Lower leg skin (tissue), 4 donors: ENCODE measurements at regions not wholly inside any gene's neighbourhood (a gene's known extent, or its start where the extent isn't known, plus 50 kb on each side); places are given as distances from the start of the nearest gene placed in this dataset.

ENCODE experiments used
- DNase-seq, 2 donors: peaks; one replicate each; pipeline ENCODE4 v3.0.0-alpha.2; 2019; ENCODE audit warnings: low spot score in 2 of 2
- H3K4me3 ChIP-seq: fragments of 200-600 bp; sonication (generic); 2 replicates; pipeline ENCODE4 v1.5.1; 2017; ENCODE audit warnings: mild to moderate bottlenecking, low read depth; ENCODE audit not compliant: poor library complexity, severe bottlenecking
- CTCF ChIP-seq, 3 donors: fragments of 450-650 bp; IDR thresholded peaks; one replicate each; pipeline ENCODE4 v1.5.1; 2016; ENCODE audit warnings: antibody characterized with exemption in 3 of 3, mild to moderate bottlenecking in 3 of 3, moderate library complexity in 2 of 3
- POLR2A ChIP-seq, 2 donors: fragments of 450-650 bp; IDR thresholded peaks; one replicate each; pipeline ENCODE4 v1.6.1; 2016 to 2017; ENCODE audit warnings: antibody characterized with exemption in 2 of 2, mild to moderate bottlenecking in 1 of 2, moderate library complexity in 1 of 2
- WGBS, 2 donors: methylation state at CpG; one replicate each; pipeline ENCODE4 v1.1.5; 2018; 5-methylcytosine and 5-hydroxymethylcytosine counted together
- intact Hi-C: fragments of 100-400 bp; cut with DNase I; formaldehyde crosslinking; loops from one replicate; pipeline ENCODE4 v1.15.0; 2023; ENCODE audit warnings: low total_unique reads

- intact Hi-C loops = no loop called here
- WGBS, 2 donors = 42 to 44% methylated on average over 12 of the region's 12 CpGs
Observed at GRCh38 chr2:236338495-236339184, 74.4 kb upstream of the ASB18 start.

GRCh38 chr2:236340251-236340650 lies 76.0 kb upstream of the ASB18 start:
- TF ChIP-seq CTCF (IDR thresholded peaks at IDR 0.05) (no peak), POLR2A (IDR thresholded peaks at IDR 0.05) (no peak)
- intact Hi-C loops = no loop called here
- H3K4me3 ChIP-seq = no peak overlapping the region
- WGBS, 2 donors = 92 to 97% methylated on average over 6 of the region's 6 CpGs
- peak in 1 of 2 donors; percentile 58 for DNase-seq

More at GRCh38 chr2:236338495-236339184, 74.4 kb upstream of the ASB18 start:
- DNase-seq = peak in 1 of 2 donors; percentile 56
- no peak overlapping the region for H3K4me3 ChIP-seq
- no peak for TF ChIP-seq CTCF (IDR thresholded peaks at IDR 0.05)
- TF ChIP-seq POLR2A (IDR thresholded peaks at IDR 0.05) = no peak

- intact Hi-C loops = no loop called here
- H3K4me3 ChIP-seq = no peak overlapping the region
- no peak for TF ChIP-seq POLR2A (IDR thresholded peaks at IDR 0.05)
- TF ChIP-seq CTCF (IDR thresholded peaks at IDR 0.05) = no peak
- peak in 1 of 2 donors; percentile 76 for DNase-seq
- WGBS, 2 donors = 95 to 96% methylated on average over 14 of the region's 14 CpGs
Observed at GRCh38 chr2:236341067-236341466, 76.9 kb upstream of the ASB18 start.

- intact Hi-C loops = no loop called here
Observed at GRCh38 chr2:236341721-236342120, 77.5 kb upstream of the ASB18 start.

GRCh38 chr2:236342507-236342906 lies 78.3 kb upstream of the ASB18 start:
- intact Hi-C loops = no loop called here
- WGBS, 2 donors = 91% methylated on average over 8 to 10 of the region's 10 CpGs

More at GRCh38 chr2:236341721-236342120, 77.5 kb upstream of the ASB18 start:
- WGBS, 2 donors = 73 to 80% methylated on average over 13 to 14 of the region's 14 CpGs
- no peak for TF ChIP-seq POLR2A (IDR thresholded peaks at IDR 0.05)
- no peak for TF ChIP-seq CTCF (IDR thresholded peaks at IDR 0.05)
- no peak overlapping the region for H3K4me3 ChIP-seq
- peak in 1 of 2 donors; percentile 82 for DNase-seq

More at GRCh38 chr2:236342507-236342906, 78.3 kb upstream of the ASB18 start:
- TF ChIP-seq POLR2A (IDR thresholded peaks at IDR 0.05) = no peak
- TF ChIP-seq CTCF (IDR thresholded peaks at IDR 0.05) = no peak
- H3K4me3 ChIP-seq = no peak overlapping the region
- no peak for DNase-seq
